Erythroblast (primary cell): ENCODE measurements at regions not wholly inside any gene's neighbourhood (a gene's known extent, or its start where the extent isn't known, plus 50 kb on each side); places are given as distances from the start of the nearest gene placed in this dataset.

Experiments used
- GATA1 ChIP-seq: IDR thresholded peaks from 2 replicates; pipeline ENCODE4 v1.6.1; 2011; ENCODE audit warnings: low read depth, mild to moderate bottlenecking, control low read depth, low read length, moderate library complexity
- POLR2A ChIP-seq: IDR thresholded peaks from 2 replicates; pipeline ENCODE4 v1.6.1; 2011; ENCODE audit warnings: mild to moderate bottlenecking, low read length

DNA sequence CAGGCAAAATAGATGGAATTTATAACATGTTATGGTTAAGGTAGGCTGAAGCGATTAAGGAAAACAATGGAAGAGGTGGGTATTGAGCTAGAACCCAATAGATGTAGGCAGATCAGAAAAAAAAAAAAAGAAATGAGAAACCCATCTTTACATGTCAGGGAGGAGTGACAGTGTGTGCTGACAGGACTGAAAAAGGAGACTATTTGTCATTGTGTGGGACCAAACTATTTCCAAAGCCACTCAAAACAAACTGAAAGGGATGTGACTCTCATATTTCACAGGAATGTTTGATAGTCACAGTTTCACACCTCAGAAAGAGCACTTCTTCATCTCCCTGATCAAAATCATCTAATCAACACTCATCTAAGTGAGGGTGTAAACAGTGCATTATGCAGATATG, 122.3 kb upstream of the KIF2A start:
- TF ChIP-seq POLR2A (no peak), GATA1 (no peak)
